ENCODE measurements at regions not wholly inside any gene's neighbourhood (a gene's known extent, or its start where the extent isn't known, plus 50 kb on each side); places are given as distances from the start of the nearest gene placed in this dataset.

DNA sequence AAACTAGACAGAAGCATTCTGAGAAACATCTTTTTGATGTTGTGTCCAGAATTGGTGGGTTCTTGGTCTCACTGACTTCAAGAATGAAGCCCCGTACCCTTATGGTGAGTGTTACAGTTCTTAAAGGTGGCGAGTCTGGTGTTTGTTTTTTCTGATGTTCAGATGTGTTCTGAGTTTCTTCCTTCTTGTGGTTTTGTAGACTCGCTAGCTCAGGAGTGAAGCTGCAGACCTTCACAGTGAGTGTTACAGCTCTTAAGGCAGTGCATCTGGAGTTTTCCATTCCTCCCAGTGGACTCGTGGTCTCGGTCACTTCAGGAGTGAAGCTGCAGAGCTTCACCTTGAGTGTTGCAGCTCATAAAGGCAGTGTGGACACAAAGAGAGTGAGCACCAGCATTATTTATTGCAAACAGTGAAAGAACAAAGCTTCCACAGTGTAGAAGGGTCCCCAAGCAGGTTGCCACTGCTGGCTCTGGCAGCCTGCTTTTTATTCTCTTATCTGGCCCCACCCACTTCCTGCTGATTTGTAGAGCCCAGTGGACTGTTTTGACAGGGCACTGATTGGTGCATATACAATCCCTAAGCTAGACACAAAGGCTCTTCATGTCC is 1820.8 kb downstream of the UQCRFS1 start:
- TF ChIP-seq, protein P1, sequence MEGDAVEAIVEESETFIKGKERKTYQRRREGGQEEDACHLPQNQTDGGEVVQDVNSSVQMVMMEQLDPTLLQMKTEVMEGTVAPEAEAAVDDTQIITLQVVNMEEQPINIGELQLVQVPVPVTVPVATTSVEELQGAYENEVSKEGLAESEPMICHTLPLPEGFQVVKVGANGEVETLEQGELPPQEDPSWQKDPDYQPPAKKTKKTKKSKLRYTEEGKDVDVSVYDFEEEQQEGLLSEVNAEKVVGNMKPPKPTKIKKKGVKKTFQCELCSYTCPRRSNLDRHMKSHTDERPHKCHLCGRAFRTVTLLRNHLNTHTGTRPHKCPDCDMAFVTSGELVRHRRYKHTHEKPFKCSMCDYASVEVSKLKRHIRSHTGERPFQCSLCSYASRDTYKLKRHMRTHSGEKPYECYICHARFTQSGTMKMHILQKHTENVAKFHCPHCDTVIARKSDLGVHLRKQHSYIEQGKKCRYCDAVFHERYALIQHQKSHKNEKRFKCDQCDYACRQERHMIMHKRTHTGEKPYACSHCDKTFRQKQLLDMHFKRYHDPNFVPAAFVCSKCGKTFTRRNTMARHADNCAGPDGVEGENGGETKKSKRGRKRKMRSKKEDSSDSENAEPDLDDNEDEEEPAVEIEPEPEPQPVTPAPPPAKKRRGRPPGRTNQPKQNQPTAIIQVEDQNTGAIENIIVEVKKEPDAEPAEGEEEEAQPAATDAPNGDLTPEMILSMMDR (IDR thresholded peaks at IDR 0.05 in 8 of 11, conservative IDR thresholded peaks at IDR 0.05 in 3 of 11) = no peak
- no peak for TF ChIP-seq POLR2A (IDR thresholded peaks at IDR 0.05)

Data from spleen (tissue), 7 donors.